GM12865 (cell line): ENCODE measurements at regions not wholly inside any gene's neighbourhood (a gene's known extent, or its start where the extent isn't known, plus 50 kb on each side); places are given as distances from the start of the nearest gene placed in this dataset.
"Not testable (repeated sequence)": the region's sequence is repeated elsewhere in the genome, so short reads cannot be mapped to it uniquely, and the experiment has no call there.

Experiments
- DNase-seq: peaks from one replicate; pipeline ENCODE4 v3.0.0; 2010; ENCODE audit warnings: low read depth
- H3K4me3 ChIP-seq: 2 replicates; pipeline ENCODE4 v1.5.1; 2011; ENCODE audit warnings: mild to moderate bottlenecking, low read depth, low read length, control low read depth
- TF ChIP-seq, protein P1 (sequence below): IDR thresholded peaks from 2 replicates; pipeline ENCODE4 v1.5.1; 2011; ENCODE audit warnings: low read length, control low read depth, low read depth, inconsistent platforms; ENCODE audit not compliant: insufficient read depth; ENCODE audit errors: missing control alignments

DNA sequence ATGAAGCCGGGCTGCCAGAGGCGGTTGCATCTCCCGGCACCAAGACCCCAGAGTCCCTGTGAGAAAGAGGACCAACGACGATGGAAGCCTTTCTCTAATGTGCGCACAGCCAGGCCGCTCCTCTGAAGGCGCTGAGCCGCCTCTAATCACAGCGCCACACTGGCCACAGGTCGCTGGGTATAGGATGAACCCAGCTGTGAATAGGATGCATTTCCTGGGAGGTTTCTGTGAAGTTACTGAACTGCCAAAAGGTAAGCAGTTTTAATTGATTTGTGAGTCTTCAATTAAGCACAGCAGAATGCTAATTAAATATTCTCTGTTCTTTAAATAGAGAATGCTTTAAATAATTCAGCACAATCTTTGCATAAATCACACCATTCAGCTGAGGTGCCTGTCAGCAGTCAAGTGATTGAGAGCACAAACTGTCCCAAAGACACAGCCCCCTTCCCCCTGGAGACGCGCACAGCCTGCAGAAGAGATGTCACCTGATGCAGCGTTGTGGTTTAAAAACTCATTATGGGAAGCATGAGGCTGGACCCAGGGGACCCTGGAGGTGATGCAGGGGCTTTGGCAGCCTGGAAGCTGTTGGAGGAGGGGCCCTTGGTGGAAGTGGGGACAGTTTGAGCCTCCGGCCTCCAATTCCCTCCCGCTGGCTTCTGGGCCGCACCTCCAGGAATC lies 98.1 kb downstream of the RTP5 start:
- TF ChIP-seq, protein P1, sequence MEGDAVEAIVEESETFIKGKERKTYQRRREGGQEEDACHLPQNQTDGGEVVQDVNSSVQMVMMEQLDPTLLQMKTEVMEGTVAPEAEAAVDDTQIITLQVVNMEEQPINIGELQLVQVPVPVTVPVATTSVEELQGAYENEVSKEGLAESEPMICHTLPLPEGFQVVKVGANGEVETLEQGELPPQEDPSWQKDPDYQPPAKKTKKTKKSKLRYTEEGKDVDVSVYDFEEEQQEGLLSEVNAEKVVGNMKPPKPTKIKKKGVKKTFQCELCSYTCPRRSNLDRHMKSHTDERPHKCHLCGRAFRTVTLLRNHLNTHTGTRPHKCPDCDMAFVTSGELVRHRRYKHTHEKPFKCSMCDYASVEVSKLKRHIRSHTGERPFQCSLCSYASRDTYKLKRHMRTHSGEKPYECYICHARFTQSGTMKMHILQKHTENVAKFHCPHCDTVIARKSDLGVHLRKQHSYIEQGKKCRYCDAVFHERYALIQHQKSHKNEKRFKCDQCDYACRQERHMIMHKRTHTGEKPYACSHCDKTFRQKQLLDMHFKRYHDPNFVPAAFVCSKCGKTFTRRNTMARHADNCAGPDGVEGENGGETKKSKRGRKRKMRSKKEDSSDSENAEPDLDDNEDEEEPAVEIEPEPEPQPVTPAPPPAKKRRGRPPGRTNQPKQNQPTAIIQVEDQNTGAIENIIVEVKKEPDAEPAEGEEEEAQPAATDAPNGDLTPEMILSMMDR: no peak
- H3K4me3 ChIP-seq: no peak overlapping the region
- no peak for DNase-seq

DNA sequence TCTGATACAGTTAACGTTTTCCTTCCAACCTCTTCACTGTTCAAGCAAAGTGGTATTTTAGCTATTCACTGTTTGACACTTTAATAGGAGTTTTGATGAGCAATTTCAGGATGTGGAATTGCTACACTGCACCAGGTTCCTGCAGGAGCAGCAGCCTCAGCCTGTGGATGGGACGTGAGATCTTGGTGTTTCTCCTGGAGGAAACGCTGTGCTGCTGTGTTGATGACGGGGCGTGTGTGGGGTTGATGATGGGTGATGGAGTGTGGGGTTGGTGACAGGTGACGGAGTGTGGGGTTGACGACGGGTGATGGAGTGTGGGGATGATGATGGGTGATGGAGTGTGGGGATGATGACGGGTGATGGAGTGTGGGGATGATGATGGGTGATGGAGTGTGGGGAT lies 98.9 kb downstream of the RTP5 start:
- no peak for DNase-seq
- H3K4me3 ChIP-seq: no peak overlapping the region
- TF ChIP-seq, protein P1: no peak

DNA sequence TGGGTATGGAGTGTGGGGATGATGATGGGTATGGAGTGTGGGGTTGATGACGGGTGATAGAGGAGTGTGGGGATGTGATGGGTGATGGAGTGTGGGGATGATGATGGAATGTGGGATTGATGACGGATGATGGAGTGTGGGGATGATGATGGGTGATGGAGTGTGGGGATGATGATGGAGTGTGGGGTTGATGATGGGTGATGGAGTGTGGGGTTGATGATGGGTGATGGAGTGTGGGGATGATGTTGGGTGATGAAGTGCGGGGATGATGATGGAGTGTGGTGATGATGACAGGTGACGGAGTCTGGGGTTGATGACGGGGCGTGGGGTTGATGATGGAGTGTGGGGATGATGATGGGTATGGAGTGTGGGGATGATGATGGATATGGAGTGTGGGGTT lies 99.7 kb downstream of the RTP5 start:
- DNase-seq, H3K4me3 ChIP-seq: not testable (repeated sequence)

DNA sequence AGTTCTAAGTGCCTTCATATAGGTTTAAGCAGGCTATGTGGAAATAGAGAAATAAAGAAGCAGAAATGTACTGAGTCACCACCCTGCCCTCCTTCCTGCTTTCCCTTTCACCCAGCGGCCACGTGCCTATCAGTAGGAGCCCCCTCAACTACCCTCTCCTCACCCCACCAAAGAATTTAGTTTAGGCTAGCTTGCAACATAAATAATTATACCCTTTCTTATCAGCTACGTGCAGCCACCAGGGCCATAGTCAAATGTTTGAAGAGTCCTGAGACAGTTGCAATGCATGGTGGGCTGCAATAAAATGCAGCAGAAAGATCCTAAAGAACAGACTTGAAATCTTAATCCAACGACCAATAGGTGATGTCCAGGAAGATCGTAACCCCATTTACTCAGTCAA lies 101.2 kb downstream of the RTP5 start:
- H3K4me3 ChIP-seq: no peak overlapping the region
- DNase-seq: no peak
- TF ChIP-seq, protein P1: no peak

DNA sequence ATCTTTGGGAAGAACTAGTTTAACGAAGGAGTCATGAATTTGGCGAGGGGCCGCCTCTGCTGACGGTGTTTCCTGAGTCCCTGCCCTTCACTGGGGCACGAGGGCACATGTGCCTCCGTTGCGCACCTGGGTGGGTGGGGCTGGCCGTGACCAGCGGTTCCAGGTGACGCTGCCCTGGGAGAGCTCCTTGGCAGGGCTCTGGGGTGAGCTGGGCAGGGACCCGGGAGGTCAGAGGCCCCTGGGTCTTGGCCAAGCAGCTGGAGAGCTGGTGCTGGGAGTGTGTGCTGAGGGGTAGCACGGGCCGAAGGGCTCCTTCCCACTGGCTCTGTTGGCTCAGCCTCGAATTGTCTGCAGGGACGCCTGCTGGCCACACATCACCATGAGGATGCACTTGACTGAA lies 104.6 kb downstream of the RTP5 start:
- no peak for DNase-seq
- TF ChIP-seq, protein P1: no peak
- no peak overlapping the region for H3K4me3 ChIP-seq

DNA sequence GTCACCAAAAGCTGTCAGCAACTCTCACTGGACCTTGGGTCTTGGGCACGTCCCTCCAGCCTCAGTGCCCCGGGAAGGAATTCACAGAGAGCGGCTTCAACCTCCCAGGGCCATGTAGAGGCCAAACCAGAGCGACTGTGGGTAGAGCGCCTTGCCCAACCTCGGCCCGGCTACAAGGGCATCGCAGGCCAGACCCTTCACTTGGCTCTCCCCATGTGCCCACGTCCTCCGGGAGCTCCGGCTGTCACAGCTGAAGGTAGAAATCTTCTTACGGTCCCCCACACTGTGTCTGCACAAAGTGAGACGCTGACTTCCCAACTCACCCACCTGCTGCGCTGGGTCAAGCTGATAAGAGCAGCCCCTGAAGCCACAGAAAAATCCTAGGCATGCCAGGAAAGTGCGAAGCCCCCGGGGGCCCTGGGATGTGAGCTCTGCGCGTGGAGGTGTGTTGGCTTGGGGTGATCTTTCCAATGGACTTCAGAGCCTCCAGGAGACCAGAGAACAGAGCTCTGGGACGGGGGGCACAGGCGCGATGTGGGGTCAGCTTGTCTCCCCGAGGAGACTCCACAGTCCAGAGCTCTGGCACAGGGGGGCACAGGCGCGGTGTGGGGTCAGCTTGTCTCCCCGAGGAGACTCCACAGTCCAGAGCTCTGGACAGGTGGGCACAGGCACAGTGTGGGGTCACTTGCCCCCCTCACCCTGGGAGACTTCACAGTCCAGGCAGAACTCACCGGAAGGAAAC lies 105.5 kb downstream of the RTP5 start:
- DNase-seq: no peak
- H3K4me3 ChIP-seq: no peak overlapping the region
- TF ChIP-seq, protein P1: no peak

DNA sequence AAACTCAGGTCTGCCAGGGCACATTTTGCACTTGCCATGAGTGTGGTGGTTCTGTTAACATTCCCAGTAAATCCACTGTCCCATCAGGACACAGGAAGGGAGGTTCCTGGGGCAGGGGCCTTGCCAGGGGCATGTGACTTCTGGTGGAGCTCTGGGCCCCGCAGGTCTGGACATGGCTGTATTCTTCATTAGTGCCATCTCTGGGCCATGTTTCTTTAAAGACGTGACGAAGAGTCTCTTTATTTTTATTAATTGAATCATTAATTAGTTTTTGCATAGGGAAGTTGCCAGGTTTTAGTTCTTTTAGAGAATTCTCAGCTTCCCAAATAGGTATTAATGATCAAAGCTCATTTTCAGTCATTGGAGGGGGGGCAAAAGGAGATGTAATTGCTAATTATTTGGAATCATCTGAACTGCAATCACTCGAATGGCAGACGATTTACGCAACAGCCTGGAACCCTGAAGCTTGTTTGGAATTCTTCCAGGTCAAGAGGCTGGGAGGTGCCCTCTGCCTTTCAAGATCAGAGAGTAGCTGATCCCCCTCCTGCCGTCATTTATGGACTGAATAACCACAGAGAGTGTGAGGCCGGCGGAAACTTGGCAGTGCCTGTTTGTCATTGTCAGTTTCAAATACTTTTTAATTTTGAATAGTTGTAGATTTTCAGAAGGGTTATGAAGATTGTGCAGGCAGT lies 106.2 kb downstream of the RTP5 start:
- no peak overlapping the region for H3K4me3 ChIP-seq
- DNase-seq: no peak
- TF ChIP-seq, protein P1: no peak
